SU-DHL-6 (cell line): ENCODE measurements at regions not wholly inside any gene's neighbourhood (a gene's known extent, or its start where the extent isn't known, plus 50 kb on each side); places are given as distances from the start of the nearest gene placed in this dataset.

Experiments
- CTCF ChIP-seq: fragments of 200-600 bp; sonication (generic); IDR thresholded peaks from one replicate; pipeline ENCODE4 v1.5.1; 2017; ENCODE audit warnings: antibody characterized with exemption, mild to moderate bottlenecking, low read length, moderate library complexity; ENCODE audit not compliant: insufficient read depth, poor library complexity, severe bottlenecking
- EZH2phosphoT487 ChIP-seq: fragments of 200-600 bp; sonication (generic), shearing (Covaris generic); conservative IDR thresholded peaks from 2 replicates; pipeline ENCODE4 v1.6.1; 2018; ENCODE audit warnings: mild to moderate bottlenecking, antibody characterized with exemption, low read length, moderate library complexity, mixed read lengths

DNA sequence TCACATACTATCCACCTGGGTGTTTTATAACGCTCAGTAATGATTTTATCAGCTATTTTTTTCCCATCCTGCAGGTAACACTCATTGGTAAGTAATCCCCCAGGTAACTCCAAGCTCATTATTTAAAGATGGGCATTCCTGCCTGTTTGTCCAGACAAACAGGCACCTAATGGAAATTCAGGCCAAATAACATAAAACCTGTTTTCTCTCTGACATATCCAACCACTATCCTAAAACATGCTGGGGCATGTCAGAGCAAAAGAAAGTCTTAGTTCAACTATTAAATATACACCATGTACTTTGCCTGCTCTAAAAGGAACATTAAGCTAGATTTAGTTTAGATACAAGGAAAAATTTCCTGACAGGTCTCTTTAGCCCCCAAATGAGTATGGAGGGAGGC is 987.7 kb downstream of the TTLL7 start:
- TF ChIP-seq CTCF = no peak
- TF ChIP-seq EZH2phosphoT487 = no peak
